DND-41 (cell line): ENCODE measurements at regions not wholly inside any gene's neighbourhood (a gene's known extent, or its start where the extent isn't known, plus 50 kb on each side); places are given as distances from the start of the nearest gene placed in this dataset.

Experiments
- ATAC-seq: fragments of 200-7000 bp; cut with Tn5 transposase; 3 replicates; pipeline ENCODE4 v1.9.1; 2021; ENCODE audit warnings: low read depth; ENCODE audit not compliant: insufficient read depth
- DNase-seq: peaks from one replicate; pipeline ENCODE4 v3.0.0-alpha.2; 2020
- H2AFZ ChIP-seq: 2 replicates; pipeline ENCODE4 v1.6.0; 2012; ENCODE audit warnings: low read depth, low read length
- H3K27ac ChIP-seq: 2 replicates; pipeline ENCODE4 v1.5.1; 2012; ENCODE audit warnings: low read length, inconsistent platforms
- H3K27me3 ChIP-seq: fragments of 200-600 bp; sonication (generic); 2 replicates; pipeline ENCODE4 v1.6.0; 2012; ENCODE audit warnings: low read length, mild to moderate bottlenecking, inconsistent platforms; ENCODE audit not compliant: insufficient read depth, poor library complexity
- H3K36me3 ChIP-seq: 2 replicates; pipeline ENCODE4 v1.5.1; 2012; ENCODE audit warnings: low read length, inconsistent platforms; ENCODE audit not compliant: insufficient read depth
- H3K4me1 ChIP-seq: 2 replicates; pipeline ENCODE4 v1.5.1; 2012; ENCODE audit warnings: mild to moderate bottlenecking, low read length; ENCODE audit not compliant: insufficient read depth
- H3K4me2 ChIP-seq: 2 replicates; pipeline ENCODE4 v1.6.0; 2012; ENCODE audit warnings: mild to moderate bottlenecking, moderate library complexity, low read length, inconsistent platforms; ENCODE audit not compliant: insufficient read depth
- H3K4me3 ChIP-seq, 2 experiments: fragments of 200-600 bp in 1 of 2; shearing (Covaris generic) in 1 of 2; 2 replicates each; pipeline ENCODE4 v1.5.1; 2012 to 2016; ENCODE audit warnings: inconsistent platforms in 2 of 2, low read length in 2 of 2, mild to moderate bottlenecking in 2 of 2, low read depth in 1 of 2, moderate library complexity in 1 of 2
- H3K79me2 ChIP-seq: 2 replicates; pipeline ENCODE4 v1.6.0; 2012; ENCODE audit warnings: low read length, inconsistent platforms; ENCODE audit not compliant: insufficient read depth
- H3K9ac ChIP-seq: 2 replicates; pipeline ENCODE4 v1.6.0; 2012; ENCODE audit warnings: low read depth, mild to moderate bottlenecking, inconsistent platforms, low read length, moderate library complexity
- H3K9me3 ChIP-seq: 2 replicates; pipeline ENCODE4 v1.5.1; 2012; ENCODE audit warnings: low read length, moderate library complexity, mild to moderate bottlenecking, inconsistent platforms; ENCODE audit not compliant: insufficient read depth, severe bottlenecking
- H4K20me1 ChIP-seq: 2 replicates; pipeline ENCODE4 v1.6.0; 2012; ENCODE audit warnings: low read length; ENCODE audit not compliant: insufficient read depth
- EZH2 ChIP-seq: IDR thresholded peaks from 3 replicates; pipeline ENCODE4 v1.6.1; 2012; ENCODE audit warnings: borderline replicate concordance, low read depth, mild to moderate bottlenecking, moderate library complexity, low read length, inconsistent platforms; ENCODE audit not compliant: severe bottlenecking
- TF ChIP-seq, protein P1 (sequence below): IDR thresholded peaks from 2 replicates; pipeline ENCODE4 v1.5.1; 2012; ENCODE audit warnings: borderline replicate concordance, low read length, moderate library complexity, mild to moderate bottlenecking; ENCODE audit not compliant: poor library complexity, severe bottlenecking; ENCODE audit errors: extremely low read depth

DNA sequence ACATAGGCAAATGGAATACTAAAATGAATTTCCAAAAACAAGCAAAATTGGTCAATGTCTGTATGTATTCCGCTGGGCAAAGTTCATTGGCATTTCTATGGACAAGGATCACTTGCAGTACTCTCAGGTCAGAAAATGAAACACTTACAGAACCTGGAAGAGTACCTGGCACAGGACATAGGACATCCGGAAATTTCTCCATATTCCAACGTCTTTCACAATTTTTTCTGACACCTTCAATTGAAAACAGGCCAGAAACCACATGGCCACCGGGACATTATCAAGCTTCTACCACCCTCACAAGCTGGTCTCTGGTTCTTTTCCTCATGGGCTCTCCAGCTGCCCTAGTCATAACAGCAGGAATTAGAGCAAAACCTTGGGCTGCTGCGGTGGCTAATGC lies 96.9 kb upstream of the MSH6 start:
- H3K9ac ChIP-seq, result no peak overlapping the region
- H3K79me2 ChIP-seq, result no peaks in the 10 kb centered on the region
- no peak overlapping the region for H3K27ac ChIP-seq
- no peaks in the 10 kb centered on the region for H3K27me3 ChIP-seq
- ATAC-seq, result no peak
- H3K36me3 ChIP-seq, result no peaks in the 10 kb centered on the region
- no peak for DNase-seq
- TF ChIP-seq, protein P1, sequence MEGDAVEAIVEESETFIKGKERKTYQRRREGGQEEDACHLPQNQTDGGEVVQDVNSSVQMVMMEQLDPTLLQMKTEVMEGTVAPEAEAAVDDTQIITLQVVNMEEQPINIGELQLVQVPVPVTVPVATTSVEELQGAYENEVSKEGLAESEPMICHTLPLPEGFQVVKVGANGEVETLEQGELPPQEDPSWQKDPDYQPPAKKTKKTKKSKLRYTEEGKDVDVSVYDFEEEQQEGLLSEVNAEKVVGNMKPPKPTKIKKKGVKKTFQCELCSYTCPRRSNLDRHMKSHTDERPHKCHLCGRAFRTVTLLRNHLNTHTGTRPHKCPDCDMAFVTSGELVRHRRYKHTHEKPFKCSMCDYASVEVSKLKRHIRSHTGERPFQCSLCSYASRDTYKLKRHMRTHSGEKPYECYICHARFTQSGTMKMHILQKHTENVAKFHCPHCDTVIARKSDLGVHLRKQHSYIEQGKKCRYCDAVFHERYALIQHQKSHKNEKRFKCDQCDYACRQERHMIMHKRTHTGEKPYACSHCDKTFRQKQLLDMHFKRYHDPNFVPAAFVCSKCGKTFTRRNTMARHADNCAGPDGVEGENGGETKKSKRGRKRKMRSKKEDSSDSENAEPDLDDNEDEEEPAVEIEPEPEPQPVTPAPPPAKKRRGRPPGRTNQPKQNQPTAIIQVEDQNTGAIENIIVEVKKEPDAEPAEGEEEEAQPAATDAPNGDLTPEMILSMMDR, result no peak
- TF ChIP-seq EZH2, result no peak
- no peaks in the 10 kb centered on the region for H4K20me1 ChIP-seq
- H2AFZ ChIP-seq, result no peak overlapping the region
- H3K4me3 ChIP-seq, result no peak overlapping the region
- H3K4me1 ChIP-seq, result peaks cover 12% of the 10 kb centered on the region
- no peaks in the 10 kb centered on the region for H3K9me3 ChIP-seq
- H3K4me2 ChIP-seq, result no peak overlapping the region

DNA sequence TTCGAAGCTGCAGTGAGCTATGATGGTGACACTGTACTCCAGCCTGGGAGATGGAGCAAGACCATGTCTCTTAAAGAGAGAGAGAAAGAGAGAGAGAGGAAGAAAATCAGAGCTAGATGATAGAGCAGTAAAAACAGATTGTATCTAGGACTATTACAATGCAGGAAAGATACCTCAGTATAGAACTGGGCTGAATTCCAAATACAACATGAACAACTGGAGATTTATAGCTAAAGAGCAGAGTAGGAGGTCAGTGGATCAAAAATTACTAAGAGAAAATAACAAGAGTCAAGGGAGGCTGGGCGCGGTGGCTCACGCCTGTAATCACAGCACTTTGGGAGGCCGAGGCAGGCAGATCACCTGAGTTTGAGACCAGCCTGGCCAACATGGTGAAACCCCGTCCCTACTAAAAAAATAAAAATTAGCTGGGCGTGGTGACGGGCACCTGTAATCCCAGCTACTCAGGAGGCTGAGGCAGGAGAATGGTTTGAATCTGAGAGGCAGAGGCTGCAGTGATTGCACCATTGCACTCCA lies 100.7 kb upstream of the MSH6 start:
- Histone ChIP-seq H3K4me1 (no peaks in the 10 kb centered on the region), H4K20me1 (no peaks in the 10 kb centered on the region), H3K4me2 (no peak overlapping the region), H3K79me2 (no peaks in the 10 kb centered on the region), H3K36me3 (no peaks in the 10 kb centered on the region), H3K4me3 (no peak overlapping the region), H3K9me3 (no peaks in the 10 kb centered on the region), H3K27ac (no peak overlapping the region), H3K9ac (no peak overlapping the region), H2AFZ (no peak overlapping the region), H3K27me3 (no peaks in the 10 kb centered on the region)
- no peak for ATAC-seq
- no peak for DNase-seq
- no peak for TF ChIP-seq EZH2
- TF ChIP-seq, protein P1, result no peak

DNA sequence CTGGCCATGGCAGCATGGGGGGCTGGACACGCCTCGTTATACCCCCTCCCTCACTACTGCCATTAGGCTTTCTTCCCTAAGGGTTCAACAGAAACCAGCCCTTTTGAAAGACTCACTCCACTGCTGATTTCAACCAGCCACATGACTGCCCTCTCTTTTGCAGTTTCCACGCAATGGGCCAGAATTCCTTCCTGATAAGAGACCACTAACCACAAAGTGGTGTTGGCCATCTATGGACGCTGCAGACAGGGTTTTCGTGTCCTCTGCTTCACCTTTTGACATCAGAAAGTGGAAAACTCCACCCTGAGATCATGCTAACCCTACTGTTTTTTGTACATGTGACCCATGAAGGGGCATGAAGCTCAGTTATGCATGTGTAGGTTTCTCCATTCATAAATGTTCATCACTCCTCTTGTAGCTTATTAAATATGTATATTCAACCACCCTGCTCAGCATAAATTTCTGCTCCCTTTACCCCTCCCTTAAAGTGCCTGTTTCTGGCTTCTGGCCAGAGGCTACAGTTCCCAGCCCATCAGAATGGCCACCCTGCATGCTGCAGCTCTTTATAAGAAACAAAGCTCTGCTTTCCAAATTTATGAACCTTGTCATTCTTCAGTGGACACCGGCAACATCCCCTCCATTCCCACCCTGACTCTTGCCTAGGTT lies 105.6 kb upstream of the KCNK12 start:
- H2AFZ ChIP-seq, result no peak overlapping the region
- H3K27ac ChIP-seq, result no peak overlapping the region
- H3K36me3 ChIP-seq, result no peaks in the 10 kb centered on the region
- no peak for DNase-seq
- no peaks in the 10 kb centered on the region for H4K20me1 ChIP-seq
- H3K79me2 ChIP-seq, result no peaks in the 10 kb centered on the region
- TF ChIP-seq, protein P1, result no peak
- no peak for TF ChIP-seq EZH2
- no peaks in the 10 kb centered on the region for H3K9me3 ChIP-seq
- no peaks in the 10 kb centered on the region for H3K27me3 ChIP-seq
- H3K9ac ChIP-seq, result no peak overlapping the region
- no peaks in the 10 kb centered on the region for H3K4me1 ChIP-seq
- no peak overlapping the region for H3K4me3 ChIP-seq
- ATAC-seq, result no peak
- H3K4me2 ChIP-seq, result no peak overlapping the region

DNA sequence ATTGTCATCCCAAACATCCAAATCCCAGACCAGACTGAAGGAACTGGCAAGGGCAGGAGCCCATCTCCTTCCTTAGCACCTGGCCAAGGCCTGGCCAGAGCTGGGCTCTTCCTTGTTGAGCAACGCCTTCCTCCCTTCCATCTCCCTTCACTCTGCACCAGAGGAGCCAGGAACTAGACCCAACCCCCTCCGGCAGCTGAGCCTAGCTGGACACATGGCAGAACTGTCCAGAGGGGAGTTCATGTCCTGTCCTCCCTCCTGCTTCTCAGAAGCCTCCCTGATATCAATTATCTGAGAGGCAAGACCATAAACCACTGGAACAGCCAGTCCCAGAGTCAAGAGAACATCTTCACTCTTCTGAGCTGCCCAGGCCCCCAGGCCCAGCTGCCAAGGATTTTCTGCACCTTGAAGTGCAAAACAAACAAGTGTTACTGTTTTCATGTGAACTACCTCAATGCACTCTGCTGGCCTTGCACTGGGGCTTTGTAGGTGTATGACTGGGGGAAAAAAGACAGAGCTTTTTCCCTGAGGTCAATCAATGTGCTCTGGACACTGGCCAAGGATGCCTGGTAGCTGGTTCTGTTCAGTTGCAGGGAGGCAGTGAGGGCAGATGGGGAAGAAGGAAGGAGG lies 104.5 kb upstream of the KCNK12 start:
- no peak overlapping the region for H2AFZ ChIP-seq
- TF ChIP-seq EZH2, result no peak
- TF ChIP-seq, protein P1, result no peak
- no peaks in the 10 kb centered on the region for H4K20me1 ChIP-seq
- H3K4me3 ChIP-seq, result no peak overlapping the region
- no peaks in the 10 kb centered on the region for H3K4me1 ChIP-seq
- H3K36me3 ChIP-seq, result no peaks in the 10 kb centered on the region
- ATAC-seq (no peak), DNase-seq (no peak)
- no peaks in the 10 kb centered on the region for H3K9me3 ChIP-seq
- no peaks in the 10 kb centered on the region for H3K27me3 ChIP-seq
- H3K9ac ChIP-seq, result no peak overlapping the region
- no peaks in the 10 kb centered on the region for H3K79me2 ChIP-seq
- H3K4me2 ChIP-seq, result no peak overlapping the region
- H3K27ac ChIP-seq, result no peak overlapping the region
